ENCODE measurements at regions not wholly inside any gene's neighbourhood (a gene's known extent, or its start where the extent isn't known, plus 50 kb on each side); places are given as distances from the start of the nearest gene placed in this dataset.

- TF ChIP-seq EP300 (IDR thresholded peaks at IDR 0.05; ENCODE audit: low read depth in 2 of 2, low read length in 2 of 2) (no peak), EP300 (CRISPR knock-in tag; IDR thresholded peaks at IDR 0.05; ENCODE audit: borderline replicate concordance) (no peak), USF2 (IDR thresholded peaks at IDR 0.05; ENCODE audit: low read depth, low read length) (no peak), USF2 (CRISPR knock-in tag; IDR thresholded peaks at IDR 0.05; ENCODE audit: borderline replicate concordance) (no peak), RAD21 (CRISPR knock-in tag; IDR thresholded peaks at IDR 0.05) (no peak), ATF3 (CRISPR knock-in tag; IDR thresholded peaks at IDR 0.05) (no peak), ARNTL (CRISPR knock-in tag; IDR thresholded peaks at IDR 0.05) (no peak), KDM2A (CRISPR knock-in tag; IDR thresholded peaks at IDR 0.05; ENCODE audit: borderline replicate concordance, low read depth) (no peak), NR2C2 (CRISPR knock-in tag; IDR thresholded peaks at IDR 0.05; ENCODE audit: borderline replicate concordance) (no peak), ZNF589 (CRISPR knock-in tag; conservative IDR thresholded peaks at IDR 0.05) (no peak), CTCF (CRISPR knock-in tag; IDR thresholded peaks at IDR 0.05) (peak; percentile 71), DR1 (CRISPR knock-in tag; IDR thresholded peaks at IDR 0.05) (no peak), TCF12 (IDR thresholded peaks at IDR 0.05) (no peak), TCF12 (CRISPR knock-in tag; IDR thresholded peaks at IDR 0.05) (no peak), KDM3A (CRISPR knock-in tag; IDR thresholded peaks at IDR 0.05; ENCODE audit: low read depth) (no peak)
These were observed 145.3 kb upstream of the PRSS1 start for GRCh38 chr7:142603870-142604448.
